ENCODE measurements at regions not wholly inside any gene's neighbourhood (a gene's known extent, or its start where the extent isn't known, plus 50 kb on each side); places are given as distances from the start of the nearest gene placed in this dataset.

DNA sequence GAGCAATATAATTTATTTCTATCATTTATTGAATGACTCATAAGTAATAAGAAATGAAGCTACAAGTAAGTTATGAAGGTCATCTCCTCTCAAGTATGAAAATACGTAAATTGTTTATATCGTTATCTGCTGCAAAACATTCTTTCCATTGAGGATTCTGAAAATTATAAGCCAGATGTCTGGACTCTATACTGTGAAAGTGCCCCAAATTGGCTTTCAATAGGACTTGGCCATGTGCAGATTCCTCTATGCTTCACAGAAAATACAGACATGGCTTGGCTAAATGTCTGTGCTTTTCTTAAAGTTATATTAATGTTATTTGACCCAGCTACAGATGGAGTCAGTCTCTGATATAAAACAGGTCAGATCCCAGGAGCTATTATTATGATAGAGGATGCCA lies 2109.9 kb upstream of the AGA start:
- DNase-seq (ENCODE audit: unreplicated experiment), result no peak
- Mint-ChIP-seq H3K36me3 (ENCODE audit: insufficient read depth, unreplicated experiment) (no peaks in the 10 kb centered on the region), H3K9me3 (ENCODE audit: unreplicated experiment) (no peaks in the 10 kb centered on the region), H3K4me1 (ENCODE audit: insufficient read depth, unreplicated experiment) (no peaks in the 10 kb centered on the region), H3K27me3 (ENCODE audit: insufficient read depth, unreplicated experiment) (no peaks in the 10 kb centered on the region), H3K4me3 (ENCODE audit: unreplicated experiment) (no peak overlapping the region), H3K27ac (ENCODE audit: low read depth, unreplicated experiment) (no peak overlapping the region)
- ChIA-PET CTCF (no interaction called here), POLR2A (no interaction called here)
- TF ChIP-seq, protein P1, sequence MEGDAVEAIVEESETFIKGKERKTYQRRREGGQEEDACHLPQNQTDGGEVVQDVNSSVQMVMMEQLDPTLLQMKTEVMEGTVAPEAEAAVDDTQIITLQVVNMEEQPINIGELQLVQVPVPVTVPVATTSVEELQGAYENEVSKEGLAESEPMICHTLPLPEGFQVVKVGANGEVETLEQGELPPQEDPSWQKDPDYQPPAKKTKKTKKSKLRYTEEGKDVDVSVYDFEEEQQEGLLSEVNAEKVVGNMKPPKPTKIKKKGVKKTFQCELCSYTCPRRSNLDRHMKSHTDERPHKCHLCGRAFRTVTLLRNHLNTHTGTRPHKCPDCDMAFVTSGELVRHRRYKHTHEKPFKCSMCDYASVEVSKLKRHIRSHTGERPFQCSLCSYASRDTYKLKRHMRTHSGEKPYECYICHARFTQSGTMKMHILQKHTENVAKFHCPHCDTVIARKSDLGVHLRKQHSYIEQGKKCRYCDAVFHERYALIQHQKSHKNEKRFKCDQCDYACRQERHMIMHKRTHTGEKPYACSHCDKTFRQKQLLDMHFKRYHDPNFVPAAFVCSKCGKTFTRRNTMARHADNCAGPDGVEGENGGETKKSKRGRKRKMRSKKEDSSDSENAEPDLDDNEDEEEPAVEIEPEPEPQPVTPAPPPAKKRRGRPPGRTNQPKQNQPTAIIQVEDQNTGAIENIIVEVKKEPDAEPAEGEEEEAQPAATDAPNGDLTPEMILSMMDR (IDR thresholded peaks at IDR 0.05; ENCODE audit: unreplicated experiment), result no peak
- BruUV-seq (replicated peaks), result no TSS peak
- intact Hi-C loops (cut with micrococcal nuclease), result no loop called here

DNA sequence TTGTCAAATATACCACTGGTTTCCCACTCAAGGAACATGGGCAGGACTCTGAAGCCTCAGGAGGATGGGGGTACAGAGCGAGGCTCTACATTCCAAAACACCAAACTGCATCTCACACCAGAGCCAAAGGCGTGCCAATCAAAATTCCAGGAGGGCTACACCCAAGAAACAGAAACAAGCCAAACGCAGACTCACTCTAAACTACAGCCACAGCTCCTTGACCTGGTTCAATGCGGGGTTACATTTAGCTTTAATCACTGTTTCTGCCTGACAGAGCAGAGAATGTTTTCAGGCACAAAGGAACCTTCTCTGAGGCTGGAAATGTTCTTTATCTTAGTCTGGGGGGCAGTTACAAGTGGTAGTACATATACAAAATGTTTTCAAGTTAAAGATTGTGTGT lies 2121.5 kb upstream of the AGA start:
- intact Hi-C loops (cut with micrococcal nuclease), result no loop called here
- POLR2A ChIA-PET, result interaction anchor here (0.6 kb wide), 1 partner anchor 9 kb away, joined by 3 read pairs; no protein-coding TSS in a partner anchor
- DNase-seq (ENCODE audit: unreplicated experiment), result no peak
- Mint-ChIP-seq H3K27ac (ENCODE audit: low read depth, unreplicated experiment) (no peak overlapping the region), H3K9me3 (ENCODE audit: unreplicated experiment) (peaks cover 20% of the 10 kb centered on the region), H3K27me3 (ENCODE audit: insufficient read depth, unreplicated experiment) (no peaks in the 10 kb centered on the region), H3K36me3 (ENCODE audit: insufficient read depth, unreplicated experiment) (no peaks in the 10 kb centered on the region), H3K4me1 (ENCODE audit: insufficient read depth, unreplicated experiment) (peaks cover 5% of the 10 kb centered on the region), H3K4me3 (ENCODE audit: unreplicated experiment) (no peak overlapping the region)
- no TSS peak for BruUV-seq (replicated peaks)
- CTCF ChIA-PET, result no interaction called here
- TF ChIP-seq, protein P1 (IDR thresholded peaks at IDR 0.05; ENCODE audit: unreplicated experiment), result no peak

DNA sequence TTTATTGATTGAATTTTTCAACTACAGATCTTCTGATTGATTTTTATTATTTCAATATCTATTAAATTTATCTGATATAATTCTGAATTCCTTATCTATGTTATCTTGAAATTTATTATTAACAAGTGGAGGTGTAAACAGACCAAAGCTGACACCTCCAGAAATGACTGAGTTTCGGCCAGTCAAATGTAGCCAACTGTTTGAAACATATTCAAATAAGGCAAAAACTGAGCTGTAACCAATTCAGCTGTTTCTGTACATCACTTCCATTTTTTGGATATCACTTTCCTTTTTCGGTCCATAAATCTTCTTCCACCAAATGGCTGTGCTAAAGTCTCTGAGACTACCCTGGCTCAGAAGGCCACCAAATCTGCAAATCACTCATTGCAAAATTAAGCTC lies 2127.3 kb upstream of the AGA start:
- no peak overlapping the region for H3K27ac Mint-ChIP-seq (ENCODE audit: low read depth, unreplicated experiment)
- no peak for DNase-seq (ENCODE audit: unreplicated experiment)
- CTCF ChIA-PET, result no interaction called here
- H3K4me1 Mint-ChIP-seq (ENCODE audit: insufficient read depth, unreplicated experiment), result peaks cover 5% of the 10 kb centered on the region
- no peaks in the 10 kb centered on the region for H3K36me3 Mint-ChIP-seq (ENCODE audit: insufficient read depth, unreplicated experiment)
- H3K27me3 Mint-ChIP-seq (ENCODE audit: insufficient read depth, unreplicated experiment), result no peaks in the 10 kb centered on the region
- peaks cover 20% of the 10 kb centered on the region for H3K9me3 Mint-ChIP-seq (ENCODE audit: unreplicated experiment)
- intact Hi-C loops (cut with micrococcal nuclease), result no loop called here
- no TSS peak for BruUV-seq (replicated peaks)
- TF ChIP-seq, protein P1 (IDR thresholded peaks at IDR 0.05; ENCODE audit: unreplicated experiment), result no peak
- H3K4me3 Mint-ChIP-seq (ENCODE audit: unreplicated experiment), result no peak overlapping the region
- POLR2A ChIA-PET, result interaction anchor here (0.6 kb wide), 1 partner anchor 449 kb away, joined by 4 read pairs; no protein-coding TSS in a partner anchor

DNA sequence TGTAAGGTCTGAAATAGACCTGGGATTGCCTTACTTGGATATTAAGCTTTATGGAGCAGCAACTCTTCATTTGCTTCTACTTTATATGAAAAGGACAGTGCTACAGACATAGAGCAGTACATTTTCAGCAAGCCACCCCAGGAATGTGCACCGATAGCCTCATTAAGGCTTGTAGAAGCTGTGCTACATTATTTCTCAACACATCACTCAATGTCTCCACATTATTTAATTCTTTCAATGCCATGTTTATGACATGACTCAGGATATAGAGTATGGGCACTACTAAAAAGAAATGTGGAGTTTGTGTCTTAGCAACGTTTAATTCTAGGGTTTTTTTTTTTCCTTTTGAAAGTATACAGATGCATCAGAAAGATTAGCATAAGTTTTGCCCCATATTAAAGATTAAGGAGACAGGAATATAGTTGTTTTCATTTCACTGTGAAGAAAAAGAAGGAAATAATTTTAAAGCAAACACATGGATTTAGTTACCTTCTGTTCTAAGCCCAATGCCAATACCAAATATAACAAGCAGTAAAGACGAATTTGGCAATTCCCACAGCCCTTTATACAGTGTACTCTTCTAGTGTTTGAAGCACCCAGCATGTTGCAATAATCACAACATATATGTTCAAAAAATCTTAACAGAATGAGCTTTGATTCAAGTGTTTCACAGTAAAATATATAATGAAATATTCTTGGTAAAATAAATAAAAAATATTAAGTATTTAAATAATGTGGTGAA lies 2140.1 kb upstream of the AGA start:
- BruUV-seq (replicated peaks), result no TSS peak
- Mint-ChIP-seq H3K27ac (ENCODE audit: low read depth, unreplicated experiment) (peak overlapping the region; percentile 16), H3K27me3 (ENCODE audit: insufficient read depth, unreplicated experiment) (no peaks in the 10 kb centered on the region), H3K4me3 (ENCODE audit: unreplicated experiment) (no peak overlapping the region), H3K4me1 (ENCODE audit: insufficient read depth, unreplicated experiment) (no peaks in the 10 kb centered on the region), H3K36me3 (ENCODE audit: insufficient read depth, unreplicated experiment) (no peaks in the 10 kb centered on the region), H3K9me3 (ENCODE audit: unreplicated experiment) (peaks cover 13% of the 10 kb centered on the region)
- no peak for DNase-seq (ENCODE audit: unreplicated experiment)
- ChIA-PET POLR2A (no interaction called here), CTCF (no interaction called here)
- intact Hi-C loops (cut with micrococcal nuclease), result no loop called here
- TF ChIP-seq, protein P1 (IDR thresholded peaks at IDR 0.05; ENCODE audit: unreplicated experiment), result no peak
